Neural cell (in vitro differentiated cells): ENCODE measurements at regions not wholly inside any gene's neighbourhood (a gene's known extent, or its start where the extent isn't known, plus 50 kb on each side); places are given as distances from the start of the nearest gene placed in this dataset.

Experiments
- H2AFZ ChIP-seq: fragments of 200-600, 300-800 bp; sonication (generic), shearing (Covaris generic); 2 replicates; pipeline ENCODE4 v1.6.0; 2014; ENCODE audit warnings: low read depth, mild to moderate bottlenecking, antibody characterized with exemption, low read length, moderate library complexity
- H3F3A ChIP-seq: fragments of 200-600 bp; shearing (Covaris generic); 2 replicates; pipeline ENCODE4 v1.6.1; 2016; ENCODE audit warnings: mild to moderate bottlenecking, moderate library complexity, mixed read lengths, antibody characterized with exemption, low read length; ENCODE audit not compliant: insufficient read depth, poor library complexity, severe bottlenecking
- H3K27ac ChIP-seq: fragments of 200-600, 300-800 bp; sonication (generic), shearing (Covaris generic); 2 replicates; pipeline ENCODE4 v1.5.1; 2014; ENCODE audit warnings: mild to moderate bottlenecking, low read length, moderate library complexity
- H3K27me3 ChIP-seq: fragments of 300-800, 200-600 bp; sonication (generic), shearing (Covaris generic); 2 replicates; pipeline ENCODE4 v1.6.0; 2014; ENCODE audit warnings: mild to moderate bottlenecking, low read depth, low read length, moderate library complexity; ENCODE audit not compliant: insufficient read depth
- H3K36me3 ChIP-seq: fragments of 300-800, 200-600 bp; sonication (generic), shearing (Covaris generic); 2 replicates; pipeline ENCODE4 v1.5.1; 2014; ENCODE audit warnings: mild to moderate bottlenecking, antibody characterized with exemption, low read length, moderate library complexity; ENCODE audit not compliant: insufficient read depth
- H3K4me2 ChIP-seq: fragments of 300-800, 200-600 bp; sonication (generic), shearing (Covaris generic); 2 replicates; pipeline ENCODE4 v1.6.0; 2014; ENCODE audit warnings: mild to moderate bottlenecking, low read length
- H3K4me3 ChIP-seq: fragments of 300-800, 200-600 bp; sonication (generic), shearing (Covaris generic); 2 replicates; pipeline ENCODE4 v1.5.1; 2014; ENCODE audit warnings: mild to moderate bottlenecking, low read length, moderate library complexity
- H3K79me2 ChIP-seq: fragments of 200-600 bp; shearing (Covaris generic); replicated peaks from 2 replicates; pipeline ENCODE4 v1.6.0; 2014; ENCODE audit warnings: mild to moderate bottlenecking, low read length, moderate library complexity; ENCODE audit not compliant: insufficient read depth
- H3K9ac ChIP-seq: fragments of 300-800, 200-600 bp; sonication (generic), shearing (Covaris generic); 2 replicates; pipeline ENCODE4 v1.6.1; 2016; ENCODE audit warnings: mild to moderate bottlenecking, low read length, mixed read lengths
- H3K9me2 ChIP-seq: fragments of 200-600 bp; shearing (Covaris generic); 2 replicates; pipeline ENCODE4 v1.6.1; 2016; ENCODE audit warnings: mild to moderate bottlenecking, low read length, mixed read lengths; ENCODE audit not compliant: insufficient read depth
- H3K9me3 ChIP-seq: fragments of 200-600, 300-800 bp; sonication (generic), shearing (Covaris generic); 2 replicates; pipeline ENCODE4 v1.6.1; 2016; ENCODE audit warnings: mild to moderate bottlenecking, mixed run types, low read length, moderate library complexity, mixed read lengths
- H4K20me1 ChIP-seq: fragments of 200-600 bp; shearing (Covaris generic); 2 replicates; pipeline ENCODE4 v1.6.1; 2016; ENCODE audit warnings: mild to moderate bottlenecking, mixed run types; ENCODE audit not compliant: insufficient read depth
- CTCF ChIP-seq: fragments of 450-650 bp; IDR thresholded peaks from 2 replicates; pipeline ENCODE4 v1.5.1; 2014; ENCODE audit warnings: antibody characterized with exemption, mild to moderate bottlenecking, moderate library complexity; ENCODE audit not compliant: poor library complexity, severe bottlenecking
- EP300 ChIP-seq: fragments of 450-650 bp; conservative IDR thresholded peaks from 2 replicates; pipeline ENCODE4 v1.6.1; 2014; ENCODE audit warnings: antibody characterized with exemption, mild to moderate bottlenecking, moderate library complexity; ENCODE audit not compliant: poor library complexity, severe bottlenecking
- EZH2 ChIP-seq: fragments of 200-600, 300-800 bp; shearing (Covaris generic), sonication (generic); IDR thresholded peaks from 2 replicates; pipeline ENCODE4 v1.6.1; 2014; ENCODE audit warnings: antibody characterized with exemption, low read length, borderline replicate concordance, mild to moderate bottlenecking; ENCODE audit not compliant: insufficient read depth, poor library complexity, severe bottlenecking
- MXI1 ChIP-seq: fragments of 450-650 bp; conservative IDR thresholded peaks from 2 replicates; pipeline ENCODE4 v1.6.1; 2014; ENCODE audit warnings: antibody characterized with exemption, mild to moderate bottlenecking; ENCODE audit not compliant: poor library complexity, severe bottlenecking
- POLR2AphosphoS5 ChIP-seq: IDR thresholded peaks from 2 replicates; pipeline ENCODE4 v1.6.1; 2012
- RAD21 ChIP-seq: fragments of 450-650 bp; conservative IDR thresholded peaks from 2 replicates; pipeline ENCODE4 v1.6.1; 2014; ENCODE audit warnings: antibody characterized with exemption, mild to moderate bottlenecking, moderate library complexity
- REST ChIP-seq: IDR thresholded peaks from 2 replicates; pipeline ENCODE4 v1.6.1; 2012; ENCODE audit warnings: borderline replicate concordance
- SMC3 ChIP-seq: fragments of 450-650 bp; conservative IDR thresholded peaks from 2 replicates; pipeline ENCODE4 v1.6.1; 2014; ENCODE audit warnings: antibody characterized with exemption, mild to moderate bottlenecking, moderate library complexity; ENCODE audit not compliant: poor library complexity
- TAF1 ChIP-seq: IDR thresholded peaks from 2 replicates; pipeline ENCODE4 v1.6.1; 2012; ENCODE audit warnings: low read depth

- Histone ChIP-seq H3K27me3 (no peaks in the 10 kb centered on the region), H3K79me2 (no peaks in the 10 kb centered on the region), H3K9ac (no peak overlapping the region), H4K20me1 (no peaks in the 10 kb centered on the region), H3K9me2 (no peaks in the 10 kb centered on the region), H3K27ac (no peak overlapping the region), H3F3A (no peaks in the 10 kb centered on the region), H3K4me2 (no peak overlapping the region), H3K9me3 (no peaks in the 10 kb centered on the region), H3K36me3 (no peaks in the 10 kb centered on the region), H3K4me3 (no peak overlapping the region), H2AFZ (no peak overlapping the region)
- TF ChIP-seq REST: no peak
- TF ChIP-seq MXI1: no peak
- TF ChIP-seq CTCF: no peak
- TF ChIP-seq POLR2AphosphoS5: no peak
These were observed 223.6 kb downstream of the FOXO1 start for GRCh38 chr13:40442826-40443225.

GRCh38 chr13:40444241-40444640, 222.2 kb downstream of the FOXO1 start:
- no peaks in the 10 kb centered on the region for H3F3A ChIP-seq
- no peak overlapping the region for H3K4me2 ChIP-seq
- no peaks in the 10 kb centered on the region for H4K20me1 ChIP-seq
- H3K9ac ChIP-seq: no peak overlapping the region
- no peak overlapping the region for H3K27ac ChIP-seq
- TF ChIP-seq EZH2: no peak
- no peak for TF ChIP-seq MXI1
- no peak for TF ChIP-seq SMC3
- no peak for TF ChIP-seq EP300
- TF ChIP-seq CTCF: no peak
- TF ChIP-seq RAD21: no peak
- TF ChIP-seq TAF1: no peak
- no peak for TF ChIP-seq POLR2AphosphoS5
- no peak for TF ChIP-seq REST
- H3K36me3 ChIP-seq: no peaks in the 10 kb centered on the region
- no peak overlapping the region for H3K4me3 ChIP-seq
- H2AFZ ChIP-seq: no peak overlapping the region
- no peaks in the 10 kb centered on the region for H3K79me2 ChIP-seq
- H3K9me3 ChIP-seq: peaks cover 2% of the 10 kb centered on the region
- no peaks in the 10 kb centered on the region for H3K9me2 ChIP-seq
- H3K27me3 ChIP-seq: no peaks in the 10 kb centered on the region
